ENCODE measurements at regions not wholly inside any gene's neighbourhood (a gene's known extent, or its start where the extent isn't known, plus 50 kb on each side); places are given as distances from the start of the nearest gene placed in this dataset.

DNA sequence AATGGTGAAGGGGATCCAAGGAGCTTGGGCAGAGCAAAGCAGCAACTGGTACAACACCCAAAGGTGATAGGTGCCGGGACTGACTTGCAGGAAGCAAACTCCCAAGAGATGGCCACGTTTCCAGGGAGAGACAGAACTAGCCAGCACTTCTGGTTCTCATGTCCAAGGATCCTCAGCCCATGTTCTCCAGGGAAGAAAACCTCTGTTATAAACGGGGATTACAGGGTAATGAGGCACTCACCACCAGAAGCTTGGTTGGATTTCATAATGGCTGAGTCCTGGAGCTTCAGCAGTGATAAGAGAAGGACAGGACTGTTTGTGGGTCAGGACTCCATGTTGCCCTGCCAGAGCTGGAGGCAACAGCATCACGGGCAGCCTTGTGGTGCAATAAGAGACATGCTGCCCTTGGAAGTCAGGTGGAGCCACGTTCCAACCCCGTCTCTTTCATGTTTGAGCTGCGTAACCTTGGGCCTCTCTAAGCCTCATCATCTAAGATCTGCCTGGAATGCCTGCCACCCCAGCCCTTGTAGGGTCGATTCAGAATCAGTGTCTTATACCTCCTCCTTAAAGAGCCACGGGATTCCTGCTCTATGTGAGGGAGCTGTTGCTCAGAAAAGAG, 181.0 kb downstream of the ABHD5 start:
- Histone ChIP-seq H3K36me3 (ENCODE audit: control insufficient read depth, insufficient read depth, low read length) (no peaks in the 10 kb centered on the region), H3K4me3 (replicated peaks; ENCODE audit: low read depth, low read length) (no peak overlapping the region), H3K27me3 (replicated peaks; ENCODE audit: control insufficient read depth, insufficient read depth, low read length) (peaks cover 2% of the 10 kb centered on the region)
- DNase-seq (ENCODE audit: extremely low read depth, insufficient read length), result no peak
- TF ChIP-seq, protein P1, sequence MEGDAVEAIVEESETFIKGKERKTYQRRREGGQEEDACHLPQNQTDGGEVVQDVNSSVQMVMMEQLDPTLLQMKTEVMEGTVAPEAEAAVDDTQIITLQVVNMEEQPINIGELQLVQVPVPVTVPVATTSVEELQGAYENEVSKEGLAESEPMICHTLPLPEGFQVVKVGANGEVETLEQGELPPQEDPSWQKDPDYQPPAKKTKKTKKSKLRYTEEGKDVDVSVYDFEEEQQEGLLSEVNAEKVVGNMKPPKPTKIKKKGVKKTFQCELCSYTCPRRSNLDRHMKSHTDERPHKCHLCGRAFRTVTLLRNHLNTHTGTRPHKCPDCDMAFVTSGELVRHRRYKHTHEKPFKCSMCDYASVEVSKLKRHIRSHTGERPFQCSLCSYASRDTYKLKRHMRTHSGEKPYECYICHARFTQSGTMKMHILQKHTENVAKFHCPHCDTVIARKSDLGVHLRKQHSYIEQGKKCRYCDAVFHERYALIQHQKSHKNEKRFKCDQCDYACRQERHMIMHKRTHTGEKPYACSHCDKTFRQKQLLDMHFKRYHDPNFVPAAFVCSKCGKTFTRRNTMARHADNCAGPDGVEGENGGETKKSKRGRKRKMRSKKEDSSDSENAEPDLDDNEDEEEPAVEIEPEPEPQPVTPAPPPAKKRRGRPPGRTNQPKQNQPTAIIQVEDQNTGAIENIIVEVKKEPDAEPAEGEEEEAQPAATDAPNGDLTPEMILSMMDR (IDR thresholded peaks at IDR 0.05; ENCODE audit: insufficient read depth, low read length, poor library complexity, severe bottlenecking), result no peak

- no peak overlapping the region for H3K4me3 ChIP-seq (replicated peaks; ENCODE audit: low read depth, low read length)
- TF ChIP-seq, protein P1 (IDR thresholded peaks at IDR 0.05; ENCODE audit: insufficient read depth, low read length, poor library complexity, severe bottlenecking), result no peak
- no peak for DNase-seq (ENCODE audit: extremely low read depth, insufficient read length)
Observed at GRCh38 chr3:43872301-43872700, 181.6 kb downstream of the ABHD5 start.

DNA sequence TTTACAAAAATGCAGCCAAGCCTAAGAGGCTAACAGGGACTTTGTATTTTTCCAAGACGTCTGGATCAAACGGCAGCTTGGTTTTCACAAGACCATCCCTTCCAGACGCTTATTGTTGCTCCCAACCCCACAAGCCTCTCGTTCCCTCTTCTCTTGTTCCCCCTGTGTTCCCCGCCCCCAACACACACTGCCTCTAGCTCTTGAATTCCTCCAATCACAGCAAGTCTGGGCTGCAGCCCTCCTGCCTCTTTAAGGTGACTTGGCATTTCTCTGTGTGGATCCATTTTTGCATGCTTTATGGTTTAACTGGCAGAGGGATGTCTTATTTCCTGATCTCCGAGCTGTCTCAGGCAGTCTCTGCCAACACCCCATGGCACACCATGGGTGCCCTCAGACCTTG, 182.2 kb downstream of the ABHD5 start:
- Histone ChIP-seq H3K27me3 (replicated peaks; ENCODE audit: control insufficient read depth, insufficient read depth, low read length) (peaks cover 2% of the 10 kb centered on the region), H3K36me3 (ENCODE audit: control insufficient read depth, insufficient read depth, low read length) (no peaks in the 10 kb centered on the region), H3K4me3 (replicated peaks; ENCODE audit: low read depth, low read length) (no peak overlapping the region)
- TF ChIP-seq, protein P1 (IDR thresholded peaks at IDR 0.05; ENCODE audit: insufficient read depth, low read length, poor library complexity, severe bottlenecking), result no peak
- no peak for DNase-seq (ENCODE audit: extremely low read depth, insufficient read length)

More at GRCh38 chr3:43872301-43872700, 181.6 kb downstream of the ABHD5 start:
- peaks cover 2% of the 10 kb centered on the region for H3K27me3 ChIP-seq (replicated peaks; ENCODE audit: control insufficient read depth, insufficient read depth, low read length)
- no peaks in the 10 kb centered on the region for H3K36me3 ChIP-seq (ENCODE audit: control insufficient read depth, insufficient read depth, low read length)

- TF ChIP-seq, protein P1 (IDR thresholded peaks at IDR 0.05; ENCODE audit: insufficient read depth, low read length, poor library complexity, severe bottlenecking), result no peak
- Histone ChIP-seq H3K4me3 (replicated peaks; ENCODE audit: low read depth, low read length) (no peak overlapping the region), H3K27me3 (replicated peaks; ENCODE audit: control insufficient read depth, insufficient read depth, low read length) (peaks cover 2% of the 10 kb centered on the region), H3K36me3 (ENCODE audit: control insufficient read depth, insufficient read depth, low read length) (no peaks in the 10 kb centered on the region)
- no peak for DNase-seq (ENCODE audit: extremely low read depth, insufficient read length)
Observed at GRCh38 chr3:43873723-43874122, 183.0 kb downstream of the ABHD5 start.

DNA sequence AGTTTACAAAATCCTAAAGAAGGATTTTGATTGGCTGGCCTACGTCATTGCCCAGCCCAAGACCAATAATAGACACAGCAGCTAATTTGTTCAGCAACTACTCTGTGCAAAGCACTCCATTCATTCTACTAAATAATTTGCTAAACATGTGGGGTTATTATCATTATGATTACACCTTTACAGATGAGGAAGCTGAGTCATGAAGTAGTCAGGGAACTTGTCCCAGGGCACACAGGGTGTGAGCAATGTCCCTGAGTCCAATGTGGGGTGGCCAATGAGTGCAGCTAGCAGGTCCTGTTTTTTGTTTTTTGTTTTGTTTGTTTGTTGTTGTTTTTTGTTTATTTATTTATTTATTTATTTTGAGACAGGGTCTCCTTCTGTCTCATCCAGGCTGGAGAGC, 183.6 kb downstream of the ABHD5 start:
- Histone ChIP-seq H3K36me3 (ENCODE audit: control insufficient read depth, insufficient read depth, low read length) (no peaks in the 10 kb centered on the region), H3K4me3 (replicated peaks; ENCODE audit: low read depth, low read length) (no peak overlapping the region), H3K27me3 (replicated peaks; ENCODE audit: control insufficient read depth, insufficient read depth, low read length) (peaks cover 2% of the 10 kb centered on the region)
- TF ChIP-seq, protein P1 (IDR thresholded peaks at IDR 0.05; ENCODE audit: insufficient read depth, low read length, poor library complexity, severe bottlenecking), result no peak
- DNase-seq (ENCODE audit: extremely low read depth, insufficient read length), result no peak

DNA sequence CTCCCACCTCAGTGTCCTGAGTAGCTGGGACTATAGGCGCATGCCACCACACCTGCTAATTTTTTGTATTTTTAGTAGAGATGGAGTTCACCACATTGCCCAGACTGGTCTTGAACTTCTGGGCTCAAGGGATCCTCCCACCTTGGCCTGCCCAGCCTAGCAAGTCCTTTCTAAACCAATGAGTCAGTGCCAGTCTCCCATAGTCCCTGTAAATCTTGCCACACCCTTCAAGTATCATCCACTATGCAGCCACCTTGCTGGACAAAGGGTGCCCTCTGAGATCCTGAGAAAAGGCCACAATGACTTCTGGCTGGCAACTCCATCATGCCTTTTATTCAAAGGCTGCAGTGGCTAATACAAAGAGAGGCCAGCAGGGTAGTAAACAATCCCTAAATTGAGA, 184.0 kb downstream of the ABHD5 start:
- Histone ChIP-seq H3K4me3 (replicated peaks; ENCODE audit: low read depth, low read length) (no peak overlapping the region), H3K27me3 (replicated peaks; ENCODE audit: control insufficient read depth, insufficient read depth, low read length) (peaks cover 2% of the 10 kb centered on the region), H3K36me3 (ENCODE audit: control insufficient read depth, insufficient read depth, low read length) (no peaks in the 10 kb centered on the region)
- TF ChIP-seq, protein P1 (IDR thresholded peaks at IDR 0.05; ENCODE audit: insufficient read depth, low read length, poor library complexity, severe bottlenecking), result no peak
- no peak for DNase-seq (ENCODE audit: extremely low read depth, insufficient read length)
